ENCODE measurements at regions not wholly inside any gene's neighbourhood (a gene's known extent, or its start where the extent isn't known, plus 50 kb on each side); places are given as distances from the start of the nearest gene placed in this dataset.

- Histone ChIP-seq H3K4me3 (ENCODE audit: low read depth, low read length) (no peak overlapping the region), H3K27me3 (ENCODE audit: insufficient read depth, low read depth, severe bottlenecking) (no peaks in the 10 kb centered on the region), H3K9me3 (ENCODE audit: severe bottlenecking) (no peaks in the 10 kb centered on the region), H3K36me3 (no peaks in the 10 kb centered on the region), H3K27ac (no peak overlapping the region)
- no peak for DNase-seq
- TF ChIP-seq, protein P1, sequence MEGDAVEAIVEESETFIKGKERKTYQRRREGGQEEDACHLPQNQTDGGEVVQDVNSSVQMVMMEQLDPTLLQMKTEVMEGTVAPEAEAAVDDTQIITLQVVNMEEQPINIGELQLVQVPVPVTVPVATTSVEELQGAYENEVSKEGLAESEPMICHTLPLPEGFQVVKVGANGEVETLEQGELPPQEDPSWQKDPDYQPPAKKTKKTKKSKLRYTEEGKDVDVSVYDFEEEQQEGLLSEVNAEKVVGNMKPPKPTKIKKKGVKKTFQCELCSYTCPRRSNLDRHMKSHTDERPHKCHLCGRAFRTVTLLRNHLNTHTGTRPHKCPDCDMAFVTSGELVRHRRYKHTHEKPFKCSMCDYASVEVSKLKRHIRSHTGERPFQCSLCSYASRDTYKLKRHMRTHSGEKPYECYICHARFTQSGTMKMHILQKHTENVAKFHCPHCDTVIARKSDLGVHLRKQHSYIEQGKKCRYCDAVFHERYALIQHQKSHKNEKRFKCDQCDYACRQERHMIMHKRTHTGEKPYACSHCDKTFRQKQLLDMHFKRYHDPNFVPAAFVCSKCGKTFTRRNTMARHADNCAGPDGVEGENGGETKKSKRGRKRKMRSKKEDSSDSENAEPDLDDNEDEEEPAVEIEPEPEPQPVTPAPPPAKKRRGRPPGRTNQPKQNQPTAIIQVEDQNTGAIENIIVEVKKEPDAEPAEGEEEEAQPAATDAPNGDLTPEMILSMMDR (IDR thresholded peaks at IDR 0.05; ENCODE audit: low read depth, low read length) = no peak
These were observed 206.7 kb upstream of the C1orf174 start for GRCh38 chr1:4106731-4107130.

- TF ChIP-seq, protein P1 (IDR thresholded peaks at IDR 0.05; ENCODE audit: low read depth, low read length) = no peak
- no peaks in the 10 kb centered on the region for H3K9me3 ChIP-seq (ENCODE audit: severe bottlenecking)
- no peaks in the 10 kb centered on the region for H3K36me3 ChIP-seq
- H3K27ac ChIP-seq = no peak overlapping the region
- DNase-seq = no peak
- no peak overlapping the region for H3K4me3 ChIP-seq (ENCODE audit: low read depth, low read length)
- H3K27me3 ChIP-seq (ENCODE audit: insufficient read depth, low read depth, severe bottlenecking) = no peaks in the 10 kb centered on the region
These were observed 207.2 kb upstream of the C1orf174 start for GRCh38 chr1:4107291-4107690.

- DNase-seq = no peak
- no peaks in the 10 kb centered on the region for H3K36me3 ChIP-seq
- no peaks in the 10 kb centered on the region for H3K27me3 ChIP-seq (ENCODE audit: insufficient read depth, low read depth, severe bottlenecking)
These were observed 208.3 kb upstream of the C1orf174 start for GRCh38 chr1:4108331-4108730.

GRCh38 chr1:4108758-4109627, 208.9 kb upstream of the C1orf174 start:
- DNase-seq = no peak
- H3K36me3 ChIP-seq = no peaks in the 10 kb centered on the region
- H3K4me3 ChIP-seq (ENCODE audit: low read depth, low read length) = no peak overlapping the region
- no peaks in the 10 kb centered on the region for H3K9me3 ChIP-seq (ENCODE audit: severe bottlenecking)
- TF ChIP-seq, protein P1 (IDR thresholded peaks at IDR 0.05; ENCODE audit: low read depth, low read length) = no peak
- H3K27ac ChIP-seq = no peak overlapping the region
- no peaks in the 10 kb centered on the region for H3K27me3 ChIP-seq (ENCODE audit: insufficient read depth, low read depth, severe bottlenecking)

More at GRCh38 chr1:4108331-4108730, 208.3 kb upstream of the C1orf174 start:
- TF ChIP-seq, protein P1 (IDR thresholded peaks at IDR 0.05; ENCODE audit: low read depth, low read length) = no peak
- no peak overlapping the region for H3K4me3 ChIP-seq (ENCODE audit: low read depth, low read length)
- no peaks in the 10 kb centered on the region for H3K9me3 ChIP-seq (ENCODE audit: severe bottlenecking)
- H3K27ac ChIP-seq = no peak overlapping the region

- Histone ChIP-seq H3K36me3 (no peaks in the 10 kb centered on the region), H3K27me3 (ENCODE audit: insufficient read depth, low read depth, severe bottlenecking) (no peaks in the 10 kb centered on the region), H3K9me3 (ENCODE audit: severe bottlenecking) (no peaks in the 10 kb centered on the region), H3K27ac (no peak overlapping the region), H3K4me3 (ENCODE audit: low read depth, low read length) (no peak overlapping the region)
- DNase-seq = no peak
- TF ChIP-seq, protein P1 (IDR thresholded peaks at IDR 0.05; ENCODE audit: low read depth, low read length) = no peak
These were observed 209.5 kb upstream of the C1orf174 start for GRCh38 chr1:4109628-4109940.

GRCh38 chr1:4110888-4111287, 210.8 kb upstream of the C1orf174 start:
- no peaks in the 10 kb centered on the region for H3K9me3 ChIP-seq (ENCODE audit: severe bottlenecking)
- TF ChIP-seq, protein P1 (IDR thresholded peaks at IDR 0.05; ENCODE audit: low read depth, low read length) = no peak
- DNase-seq = no peak
- no peaks in the 10 kb centered on the region for H3K27me3 ChIP-seq (ENCODE audit: insufficient read depth, low read depth, severe bottlenecking)
- no peak overlapping the region for H3K4me3 ChIP-seq (ENCODE audit: low read depth, low read length)
- no peak overlapping the region for H3K27ac ChIP-seq
- H3K36me3 ChIP-seq = no peaks in the 10 kb centered on the region
